Stomach (tissue), 4 donors: ENCODE measurements at regions not wholly inside any gene's neighbourhood (a gene's known extent, or its start where the extent isn't known, plus 50 kb on each side); places are given as distances from the start of the nearest gene placed in this dataset.

Experiments
- EP300 ChIP-seq: sonication (generic); formaldehyde crosslinking; IDR thresholded peaks from one replicate; pipeline ENCODE4 v1.6.1; 2017; ENCODE audit warnings: antibody characterized with exemption
- POLR2A ChIP-seq, 4 donors: fragments of 450-650 bp; IDR thresholded peaks; one replicate each; pipeline ENCODE4 v1.6.1; 2016; ENCODE audit warnings: antibody characterized with exemption in 4 of 4, control low read depth in 2 of 4, mild to moderate bottlenecking in 1 of 4, moderate library complexity in 1 of 4
- POLR2AphosphoS5 ChIP-seq, 3 donors: sonication (generic); formaldehyde crosslinking; IDR thresholded peaks; one replicate each; pipeline ENCODE4 v1.6.1; 2016; ENCODE audit warnings: antibody characterized with exemption in 3 of 3
- TF ChIP-seq, protein P1 (sequence below), 7 experiments: fragments of 450-650 bp in 4 of 7; fragments of 200-600 bp in 3 of 7; sonication (generic) in 3 of 7; IDR thresholded peaks; one replicate each; pipeline ENCODE4 v1.5.1; 2016 to 2019; ENCODE audit warnings: antibody characterized with exemption in 7 of 7, control low read depth in 2 of 7, mild to moderate bottlenecking in 1 of 7

DNA sequence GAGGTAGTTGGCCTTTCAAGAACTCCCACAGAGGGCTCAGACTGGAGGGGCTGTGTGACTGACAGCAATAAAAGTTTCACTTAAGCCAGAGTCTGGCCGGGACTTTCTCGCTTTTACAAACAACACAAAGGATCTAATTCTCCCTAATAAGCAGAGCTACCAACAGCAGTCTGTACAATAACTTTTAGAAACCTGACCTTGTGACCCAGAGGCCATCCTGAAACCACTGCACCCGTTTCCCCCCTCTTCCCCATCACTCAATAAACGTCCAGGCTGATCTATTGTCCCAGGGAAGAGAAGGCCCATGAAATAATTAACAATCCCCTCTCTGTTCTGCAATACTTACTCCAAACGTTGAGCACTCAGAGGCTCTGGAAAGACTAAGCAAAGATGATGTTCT is 442.4 kb downstream of the ZIC3 start:
- TF ChIP-seq, protein P1, sequence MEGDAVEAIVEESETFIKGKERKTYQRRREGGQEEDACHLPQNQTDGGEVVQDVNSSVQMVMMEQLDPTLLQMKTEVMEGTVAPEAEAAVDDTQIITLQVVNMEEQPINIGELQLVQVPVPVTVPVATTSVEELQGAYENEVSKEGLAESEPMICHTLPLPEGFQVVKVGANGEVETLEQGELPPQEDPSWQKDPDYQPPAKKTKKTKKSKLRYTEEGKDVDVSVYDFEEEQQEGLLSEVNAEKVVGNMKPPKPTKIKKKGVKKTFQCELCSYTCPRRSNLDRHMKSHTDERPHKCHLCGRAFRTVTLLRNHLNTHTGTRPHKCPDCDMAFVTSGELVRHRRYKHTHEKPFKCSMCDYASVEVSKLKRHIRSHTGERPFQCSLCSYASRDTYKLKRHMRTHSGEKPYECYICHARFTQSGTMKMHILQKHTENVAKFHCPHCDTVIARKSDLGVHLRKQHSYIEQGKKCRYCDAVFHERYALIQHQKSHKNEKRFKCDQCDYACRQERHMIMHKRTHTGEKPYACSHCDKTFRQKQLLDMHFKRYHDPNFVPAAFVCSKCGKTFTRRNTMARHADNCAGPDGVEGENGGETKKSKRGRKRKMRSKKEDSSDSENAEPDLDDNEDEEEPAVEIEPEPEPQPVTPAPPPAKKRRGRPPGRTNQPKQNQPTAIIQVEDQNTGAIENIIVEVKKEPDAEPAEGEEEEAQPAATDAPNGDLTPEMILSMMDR (IDR thresholded peaks at IDR 0.05) = no peak
- TF ChIP-seq POLR2A (IDR thresholded peaks at IDR 0.05) (no peak), EP300 (no peak), POLR2AphosphoS5 (IDR thresholded peaks at IDR 0.05) (no peak)
